GM21367 (cell line): ENCODE measurements at regions not wholly inside any gene's neighbourhood (a gene's known extent, or its start where the extent isn't known, plus 50 kb on each side); places are given as distances from the start of the nearest gene placed in this dataset.
"Not testable (repeated sequence)": the region's sequence is repeated elsewhere in the genome, so short reads cannot be mapped to it uniquely, and the experiment has no call there.

ENCODE experiments used
- ATAC-seq: cut with Tn5 transposase; IDR thresholded peaks from one replicate; pipeline ENCODE4 v1.9.1; 2021; ENCODE audit not compliant: unreplicated experiment

DNA sequence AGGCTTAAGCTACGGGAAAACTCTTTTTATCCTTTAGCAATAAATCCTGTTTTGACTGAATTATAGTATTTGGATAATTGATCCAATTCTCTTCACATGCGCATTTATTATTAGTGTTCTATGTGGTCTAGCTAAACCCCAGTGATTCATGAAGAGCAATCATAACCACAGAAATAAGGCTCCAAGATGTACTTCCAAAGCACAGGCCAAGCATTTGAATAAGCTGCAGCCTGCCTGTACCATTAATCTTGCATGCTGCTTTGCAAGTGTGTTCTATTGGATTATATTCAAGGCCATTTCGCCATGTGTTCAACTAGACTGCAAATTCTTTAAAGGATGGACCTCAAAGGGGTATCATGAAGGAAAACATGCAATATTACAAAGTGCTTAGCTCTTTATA, 385.2 kb upstream of the FAT1 start:
- no peak for ATAC-seq

DNA sequence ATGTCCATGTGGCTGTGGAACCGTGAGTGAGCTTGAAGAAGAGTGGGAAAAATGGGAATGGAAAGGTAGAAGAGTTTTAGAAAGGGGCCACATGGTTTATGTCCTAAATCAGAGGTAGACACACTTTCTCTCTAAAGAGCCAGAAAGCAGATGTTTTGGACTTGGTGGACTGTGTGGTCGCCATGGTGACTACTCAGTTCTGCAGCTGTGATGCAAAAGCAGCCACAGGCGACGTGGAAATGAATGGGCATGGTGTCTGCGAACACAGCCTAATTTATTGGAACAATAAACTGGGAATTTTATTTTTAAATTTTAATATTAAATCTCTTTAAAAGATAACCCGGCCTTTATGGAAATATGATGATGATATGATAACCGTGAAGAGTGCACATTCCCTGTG, 386.0 kb upstream of the FAT1 start:
- no peak for ATAC-seq

DNA sequence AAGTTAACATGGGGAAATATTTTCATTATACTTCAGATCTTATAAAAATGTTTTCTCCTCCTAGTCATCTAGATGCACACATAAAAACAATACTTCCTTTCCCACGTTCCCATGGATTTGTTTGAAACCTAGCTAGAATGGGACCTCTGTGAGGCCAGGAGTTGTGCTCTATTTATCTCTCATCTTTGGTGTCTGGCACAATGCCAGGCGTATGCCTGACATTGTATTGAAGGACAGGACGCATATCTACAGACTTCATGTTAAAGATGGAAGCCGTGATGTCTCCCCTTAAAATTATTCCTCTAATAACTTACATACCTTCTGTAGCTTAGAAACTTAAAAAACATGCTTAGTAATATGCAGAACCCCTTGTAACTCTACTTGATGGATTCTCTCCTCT, 394.5 kb upstream of the FAT1 start:
- ATAC-seq, result no peak

DNA sequence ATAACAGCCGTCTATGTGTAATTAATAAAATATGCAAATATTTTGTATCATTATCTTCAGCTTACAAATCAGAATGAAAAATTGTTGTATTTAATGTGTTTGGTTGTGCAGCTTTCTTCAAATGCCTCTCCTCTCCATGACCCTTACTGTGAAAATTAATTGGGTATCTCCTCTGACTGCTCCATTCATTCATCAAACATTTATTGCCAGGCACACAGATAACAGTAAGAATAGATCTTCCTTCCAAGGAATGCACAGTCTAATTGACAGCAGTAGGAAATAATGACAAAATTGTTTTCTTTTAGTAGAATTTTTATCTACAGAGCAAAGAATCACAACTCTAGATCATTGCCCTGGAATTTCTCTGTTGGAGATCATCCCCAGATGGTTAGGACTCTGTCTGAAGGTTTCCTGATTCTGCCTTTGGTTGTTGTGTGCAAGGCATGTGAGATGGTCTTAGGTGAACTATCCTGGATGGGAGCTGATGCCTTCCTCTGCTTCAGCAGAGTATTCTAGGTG, 395.0 kb upstream of the FAT1 start:
- no peak for ATAC-seq

DNA sequence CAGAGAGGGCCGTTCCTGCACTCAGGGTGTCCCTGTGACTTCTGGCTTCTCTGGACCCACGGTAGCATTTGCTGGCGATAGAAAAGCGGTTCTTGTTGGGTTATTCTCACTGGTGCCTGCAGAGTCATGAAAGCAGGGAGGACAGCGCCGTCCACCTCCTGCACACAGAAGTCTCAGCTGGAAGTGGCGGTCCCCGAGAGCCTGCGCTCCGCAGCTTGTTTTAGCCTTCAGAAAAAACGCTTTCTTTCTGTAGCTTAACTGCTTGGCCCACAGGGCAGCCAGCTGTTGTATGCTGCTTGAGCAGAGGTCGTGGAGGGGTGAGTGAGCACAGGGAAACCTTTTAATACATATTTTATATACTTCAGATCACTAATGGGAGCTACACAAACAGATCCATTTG, 400.7 kb upstream of the FAT1 start:
- no peak for ATAC-seq

DNA sequence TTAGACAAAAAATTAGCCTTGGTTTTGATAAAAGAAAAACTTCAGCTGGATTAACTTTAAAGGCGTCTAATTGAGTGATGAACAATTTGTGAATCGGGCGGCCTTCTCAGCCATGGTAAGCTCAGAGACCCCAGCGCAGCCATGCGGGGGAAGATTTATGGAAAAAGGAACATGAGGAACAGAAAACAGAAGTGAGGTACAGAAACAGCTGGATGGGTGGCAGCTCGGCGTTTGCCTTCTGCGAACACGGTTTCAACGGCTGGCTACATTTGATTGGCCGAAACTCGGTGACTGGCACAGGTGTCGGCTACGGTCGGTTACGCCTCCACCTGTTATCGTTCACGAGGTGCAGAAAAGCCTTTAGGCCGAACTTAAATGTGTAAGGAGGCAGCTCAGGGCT, 401.4 kb upstream of the FAT1 start:
- no peak for ATAC-seq

DNA sequence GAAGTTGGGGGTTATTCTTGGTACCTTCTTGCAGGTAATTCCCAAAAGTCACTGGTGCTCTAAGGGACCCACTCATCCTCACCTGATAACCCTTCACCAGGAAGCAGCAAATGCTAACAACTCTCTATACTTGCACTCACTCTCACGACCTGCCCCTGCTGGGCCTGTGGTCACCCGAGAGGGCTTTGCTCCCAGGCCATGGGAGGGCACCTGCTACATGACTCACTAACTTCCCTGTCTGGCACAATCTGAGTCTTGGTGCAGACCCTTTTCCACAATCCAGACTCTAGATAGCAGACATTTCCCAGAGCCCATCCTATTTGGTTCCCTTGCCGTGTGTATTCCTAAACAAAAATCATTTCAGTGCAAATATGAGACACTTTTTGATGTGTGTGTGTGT, 403.8 kb upstream of the FAT1 start:
- no peak for ATAC-seq

DNA sequence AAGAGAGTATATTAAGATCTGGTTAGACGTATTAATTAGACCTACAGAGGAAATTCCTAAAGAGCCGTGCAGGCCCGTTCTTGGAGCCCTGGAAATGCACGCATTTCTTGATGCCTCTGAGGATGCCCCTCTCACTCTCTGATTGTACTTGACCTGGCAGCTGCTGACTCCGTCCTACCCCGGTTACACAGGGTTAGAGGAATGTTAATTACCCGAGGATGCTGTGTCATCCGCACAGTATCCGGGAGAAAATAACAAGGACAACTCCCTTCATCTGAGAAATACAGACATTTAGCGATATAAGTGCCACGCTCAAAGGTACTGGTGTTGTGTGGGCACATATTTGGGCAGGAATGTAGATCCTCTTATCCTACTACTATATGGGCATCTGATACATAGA, 404.6 kb upstream of the FAT1 start:
- no peak for ATAC-seq

DNA sequence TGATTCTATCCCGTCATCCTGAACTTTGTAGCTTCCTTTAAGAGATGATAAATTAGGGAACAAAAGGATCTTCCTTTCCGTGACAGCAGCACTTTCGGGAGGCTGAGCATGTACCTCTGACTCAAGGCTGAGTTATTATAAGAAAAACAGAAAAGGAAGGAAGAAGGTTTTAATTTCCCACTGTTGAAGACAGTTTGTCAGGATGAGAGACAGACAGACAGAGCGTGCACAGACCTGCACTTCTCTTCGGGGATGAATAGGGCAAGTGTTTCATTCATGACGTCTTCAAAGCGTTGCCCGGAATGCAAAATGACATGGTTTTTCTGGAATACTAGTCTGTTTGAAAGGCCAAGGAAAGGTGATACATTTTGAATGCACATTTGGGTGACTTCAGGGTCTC, 405.3 kb upstream of the FAT1 start:
- no peak for ATAC-seq

DNA sequence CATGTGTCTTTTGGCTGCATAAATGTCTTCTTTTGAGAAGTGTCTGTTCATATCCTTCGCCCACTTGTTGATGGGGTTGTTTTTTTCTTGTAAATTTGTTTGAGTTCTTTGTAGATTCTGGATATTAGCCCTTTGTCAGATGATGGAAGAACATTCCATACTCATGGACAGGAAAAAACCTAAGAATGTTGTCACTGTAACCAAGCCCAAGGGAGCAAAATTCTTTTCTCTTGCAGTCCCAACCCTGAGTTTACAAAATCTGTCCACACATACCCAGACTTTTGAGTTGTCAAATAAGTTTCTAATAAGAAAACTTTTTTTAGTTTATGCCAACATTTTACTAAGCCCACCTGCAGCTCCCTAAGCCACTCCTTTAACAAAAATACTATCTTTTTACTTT, 408.2 kb upstream of the FAT1 start:
- ATAC-seq, result not testable (repeated sequence)

DNA sequence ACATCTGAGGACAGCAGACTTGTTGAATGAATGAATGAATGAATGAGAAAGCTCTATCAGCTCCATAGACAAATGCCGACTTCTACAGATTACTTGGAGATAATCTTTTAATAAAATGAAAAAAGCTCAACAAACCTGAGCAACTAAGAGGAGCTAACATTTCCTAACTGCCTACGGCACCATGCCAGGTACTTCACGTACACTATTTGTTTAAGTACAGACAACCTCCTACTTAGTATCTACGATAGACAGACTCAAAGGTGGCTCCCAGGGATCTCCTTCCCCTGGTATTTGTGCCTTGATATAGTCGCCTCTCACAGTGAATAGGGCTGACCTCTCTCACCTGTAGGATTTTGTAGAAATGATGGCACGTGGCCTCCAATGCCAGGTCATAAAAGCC, 412.2 kb upstream of the FAT1 start:
- no peak for ATAC-seq

DNA sequence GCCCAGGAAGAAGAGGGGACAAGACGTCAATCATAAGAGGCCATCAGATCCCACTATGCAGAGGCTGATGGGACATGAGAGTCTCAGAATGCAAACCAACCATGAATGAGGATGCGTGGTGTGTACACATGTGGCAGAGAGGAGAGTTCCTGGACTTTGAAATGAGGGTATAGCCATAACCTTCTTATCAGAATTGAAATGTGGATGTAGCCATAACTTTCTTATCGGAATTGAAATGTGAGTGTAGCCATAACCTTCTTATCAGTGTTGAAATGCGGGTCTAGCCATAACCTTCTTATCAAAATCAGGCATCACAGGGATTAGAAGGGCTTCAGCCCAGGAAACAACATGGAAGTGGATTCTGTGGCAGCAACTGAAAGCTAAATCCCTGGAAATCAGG, 415.5 kb upstream of the FAT1 start:
- no peak for ATAC-seq

DNA sequence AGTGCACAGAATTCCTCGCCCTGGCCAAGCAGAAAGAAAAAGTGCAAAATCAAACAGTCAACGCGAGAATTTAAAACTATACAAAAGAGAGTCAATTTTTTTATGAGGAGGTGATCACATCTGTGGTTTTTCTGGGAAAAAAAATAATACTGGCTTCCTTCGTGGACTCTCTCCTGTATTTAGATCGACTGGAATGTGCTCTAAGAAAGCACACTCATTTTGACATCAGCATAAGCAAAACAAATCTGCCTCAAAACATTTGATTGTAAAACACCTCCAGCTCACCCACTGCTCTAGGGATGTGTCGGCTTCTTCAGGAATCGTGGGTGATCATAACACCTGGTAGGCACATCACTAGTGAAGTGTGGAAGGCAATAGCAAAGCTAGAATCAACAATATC, 417.4 kb upstream of the FAT1 start:
- ATAC-seq, result no peak

DNA sequence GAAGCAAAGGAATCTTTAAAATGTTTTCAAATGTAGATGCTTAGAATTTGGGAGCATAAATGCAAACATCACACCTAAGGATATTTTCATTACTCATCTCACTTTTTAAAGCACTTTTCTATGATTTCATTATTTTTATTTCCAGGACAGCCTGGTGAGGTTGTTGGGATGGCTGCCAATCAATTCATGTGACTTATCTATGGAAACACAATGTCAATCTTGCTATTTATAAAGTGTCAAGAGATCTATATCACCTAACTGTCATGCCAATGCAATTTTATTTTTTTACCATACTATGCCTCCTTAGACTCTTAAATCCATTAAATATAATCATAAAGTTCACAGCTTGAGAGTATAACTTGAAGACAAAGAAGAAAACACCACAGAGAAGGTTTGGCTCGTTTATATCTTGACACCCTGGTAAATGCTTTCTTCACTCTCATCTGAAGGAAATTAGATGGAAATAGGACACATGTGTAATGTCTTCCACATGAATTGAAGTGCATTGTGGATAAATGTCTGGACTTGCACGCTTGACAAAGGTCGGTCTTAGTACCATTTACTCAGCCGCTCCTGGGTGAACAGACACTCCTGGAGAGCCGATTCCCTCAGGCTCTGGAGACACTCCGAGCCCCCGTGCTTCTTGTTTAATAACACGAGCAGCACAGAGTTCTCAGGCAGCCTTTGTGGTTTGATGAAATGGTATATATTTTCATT, 425.7 kb upstream of the FAT1 start:
- no peak for ATAC-seq

DNA sequence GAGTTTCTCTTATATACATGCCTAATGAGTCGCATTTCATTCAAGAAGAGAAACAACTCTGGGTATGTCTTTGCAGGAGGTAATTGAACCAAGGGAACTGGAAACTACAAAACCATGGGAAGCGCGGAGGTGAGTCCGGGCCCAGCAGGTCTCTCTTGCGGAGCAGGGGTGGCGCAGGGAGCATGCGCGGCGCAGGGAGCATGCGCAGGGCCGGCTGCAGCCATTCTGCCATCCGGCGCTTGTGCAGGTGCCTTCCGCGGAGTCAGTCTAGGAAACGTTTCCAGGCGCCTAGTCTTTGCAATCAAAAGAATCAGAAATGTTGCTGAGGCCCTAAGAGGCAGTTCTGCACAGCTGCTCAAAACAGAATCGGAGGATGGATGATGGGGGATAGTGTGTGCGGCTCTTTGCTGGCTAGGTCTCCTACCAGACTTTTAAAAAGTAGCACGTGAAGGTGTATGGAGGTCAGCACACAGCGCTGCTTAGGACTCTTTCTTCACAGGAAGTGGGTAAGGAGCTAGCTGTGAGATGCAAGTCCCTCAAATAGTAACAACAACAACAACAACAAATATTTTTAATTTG, 433.8 kb upstream of the FAT1 start:
- no peak for ATAC-seq

DNA sequence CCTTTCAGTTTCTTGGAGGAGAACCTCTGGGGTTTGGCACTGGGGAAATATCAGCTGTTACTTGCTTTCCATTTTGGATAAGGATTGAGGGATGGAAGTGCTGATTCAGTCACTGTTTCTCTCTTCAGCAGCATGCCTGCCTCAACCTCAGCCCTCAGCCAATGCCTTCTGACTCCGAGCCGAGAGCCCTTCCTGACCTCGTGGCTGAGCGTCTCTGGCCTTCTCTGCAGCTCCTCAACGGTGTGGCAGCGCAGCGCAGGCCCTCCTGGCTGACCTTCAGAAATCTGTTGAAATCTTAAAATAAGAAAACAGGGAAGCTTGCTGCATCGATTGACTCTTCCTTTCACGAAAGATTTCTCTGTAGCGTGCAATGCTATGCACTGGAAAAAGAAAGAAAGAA, 434.3 kb upstream of the FAT1 start:
- no peak for ATAC-seq

DNA sequence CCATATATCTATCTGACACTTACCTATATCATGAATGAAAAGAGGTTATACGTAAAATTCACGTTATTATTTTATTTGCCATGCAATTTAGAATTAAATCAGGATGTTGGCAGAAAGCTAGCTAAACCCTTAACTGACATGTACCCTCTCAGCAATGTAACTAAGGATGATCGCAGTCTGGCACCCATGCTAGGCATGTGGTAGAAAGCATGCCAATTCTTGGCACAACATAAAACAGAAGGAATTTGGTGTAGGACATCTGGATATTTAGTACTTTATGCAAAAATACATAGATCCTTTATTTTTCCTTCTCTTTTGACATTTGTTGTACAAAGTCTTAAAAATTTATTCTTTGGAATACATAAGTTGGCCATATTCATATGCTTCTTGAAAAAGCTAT, 436.8 kb upstream of the FAT1 start:
- no peak for ATAC-seq

DNA sequence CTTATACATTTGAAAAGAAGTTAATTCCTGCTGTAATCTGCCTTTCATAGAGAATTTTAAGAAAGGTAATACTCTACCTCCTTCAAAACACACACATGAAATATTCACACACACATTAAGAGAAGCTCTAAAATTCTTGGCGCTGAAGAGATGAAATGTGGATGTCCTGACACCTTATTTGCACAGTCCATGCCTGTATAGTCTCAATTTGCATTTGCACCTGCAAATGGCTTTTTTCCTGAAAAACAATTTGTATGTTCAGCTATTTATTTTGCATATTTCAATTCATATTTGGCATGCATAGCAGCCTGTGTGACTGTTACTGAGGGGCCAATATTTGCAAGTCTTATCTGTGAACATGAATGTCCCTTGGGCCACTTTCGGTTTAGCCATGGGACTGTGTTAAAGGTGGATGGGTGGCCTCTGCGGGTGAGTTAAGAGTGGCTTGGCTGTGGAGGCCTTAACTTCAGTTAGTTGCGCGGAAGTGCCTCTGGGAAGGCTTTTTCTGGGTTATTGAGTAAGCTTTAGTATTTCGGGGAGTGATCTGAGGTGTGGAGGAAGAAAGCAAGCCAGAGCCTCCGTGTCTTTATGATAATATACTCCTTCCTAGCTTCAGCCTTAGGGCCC, 443.3 kb upstream of the FAT1 start:
- ATAC-seq, result no peak

DNA sequence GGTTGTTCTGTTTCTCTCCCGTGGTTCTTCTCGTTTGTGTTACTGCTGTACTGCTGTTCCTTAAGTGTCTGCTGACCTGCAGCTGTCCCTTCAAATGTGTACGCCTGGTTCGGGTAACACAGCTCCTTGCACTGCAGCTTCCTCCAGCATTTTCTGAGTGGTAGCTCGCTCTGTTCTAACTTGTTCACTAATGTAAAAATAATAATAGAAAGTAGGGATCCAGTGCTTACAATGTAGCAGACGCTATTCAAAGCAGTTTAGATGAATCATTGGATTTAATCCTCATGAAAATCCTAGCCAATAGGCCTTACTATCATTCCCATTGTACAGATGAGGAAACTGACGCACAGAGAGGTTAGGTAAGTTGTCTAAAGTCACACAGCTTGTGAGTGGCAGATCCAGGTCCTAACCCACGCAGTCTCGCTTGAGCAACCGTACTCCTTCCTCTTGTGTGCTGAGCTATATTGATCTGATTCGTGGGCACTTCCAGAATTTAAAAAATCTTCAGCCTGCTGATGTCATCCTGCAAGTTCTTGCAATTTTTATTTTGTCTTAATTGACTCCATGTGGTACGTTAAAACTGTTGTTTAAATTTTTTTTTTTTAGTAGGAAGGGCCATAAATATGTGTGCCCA, 448.2 kb upstream of the FAT1 start:
- no peak for ATAC-seq

DNA sequence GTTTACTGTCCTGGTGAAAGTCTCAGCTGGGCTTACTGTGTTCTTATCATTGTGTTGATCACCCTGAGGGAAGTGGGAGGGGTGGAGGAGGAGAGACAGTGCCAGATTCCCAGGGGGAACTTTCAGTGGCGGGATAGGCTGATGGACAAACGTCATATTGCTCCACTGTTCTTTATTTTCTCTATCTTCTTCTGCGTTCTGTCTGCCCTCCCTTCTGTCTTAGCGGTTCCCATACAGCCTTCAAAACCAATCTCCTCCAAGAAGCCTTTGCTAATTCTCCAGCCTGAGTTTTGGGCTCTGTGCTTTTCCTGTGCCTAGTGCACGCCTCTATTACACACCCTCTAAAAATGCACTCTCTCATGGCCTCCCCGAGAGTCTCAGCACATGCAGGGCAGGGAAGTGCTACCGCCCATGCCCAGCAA, 448.7 kb upstream of the FAT1 start:
- ATAC-seq, result no peak

DNA sequence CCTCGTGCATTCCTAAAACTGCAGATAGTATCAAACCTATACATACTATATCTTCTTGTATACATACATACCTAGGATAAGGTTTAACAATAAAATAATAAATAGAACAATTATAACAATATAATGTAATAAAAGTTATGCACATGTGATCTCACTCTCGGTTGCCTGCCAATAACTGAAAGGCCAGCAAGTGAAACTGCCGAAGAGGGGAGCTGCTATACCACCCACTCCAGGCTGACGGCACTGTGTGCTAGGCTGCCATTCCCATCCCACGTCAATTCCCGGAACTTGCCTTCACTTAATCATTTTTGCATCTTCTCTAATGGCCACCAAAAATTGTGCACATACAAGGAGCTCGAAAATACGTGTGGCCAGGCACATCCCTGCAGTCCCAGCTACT, 451.1 kb upstream of the FAT1 start:
- no peak for ATAC-seq

DNA sequence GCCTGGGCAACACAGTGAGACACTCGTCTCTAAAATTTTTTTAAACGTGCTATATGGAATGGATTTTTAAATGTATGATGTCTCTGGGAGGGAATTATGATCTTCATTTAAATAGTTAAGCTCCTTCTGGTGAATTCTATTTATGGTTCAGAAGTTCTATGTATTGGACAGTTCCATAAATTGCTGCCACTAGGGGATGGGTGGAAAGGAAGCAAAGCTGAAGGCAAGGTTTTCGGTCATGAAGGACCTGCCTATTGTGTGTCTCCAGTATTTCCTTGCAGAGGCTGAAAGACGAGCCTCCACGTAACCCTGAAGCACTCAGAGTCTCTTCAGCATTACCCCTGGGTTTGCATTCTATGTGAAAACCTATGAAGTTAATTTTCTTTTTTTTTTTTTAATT, 451.5 kb upstream of the FAT1 start:
- ATAC-seq, result no peak
